Mononuclear cell (primary cell): ENCODE measurements at regions not wholly inside any gene's neighbourhood (a gene's known extent, or its start where the extent isn't known, plus 50 kb on each side); places are given as distances from the start of the nearest gene placed in this dataset.
"Not testable (repeated sequence)": the region's sequence is repeated elsewhere in the genome, so short reads cannot be mapped to it uniquely, and the experiment has no call there.

Experiments used
- H3K27me3 ChIP-seq: 2 replicates; pipeline ENCODE4 v1.6.0; 2011; ENCODE audit warnings: low read length, control low read depth; ENCODE audit not compliant: insufficient read depth
- H3K4me1 ChIP-seq: 2 replicates; pipeline ENCODE4 v1.5.1; 2011; ENCODE audit warnings: mild to moderate bottlenecking, low read length, control low read depth; ENCODE audit not compliant: insufficient read depth
- H3K4me3 ChIP-seq: 2 replicates; pipeline ENCODE4 v1.5.1; 2011; ENCODE audit warnings: mild to moderate bottlenecking, low read length, moderate library complexity
- H3K9me3 ChIP-seq: 2 replicates; pipeline ENCODE4 v1.5.1; 2011; ENCODE audit warnings: low read depth, mild to moderate bottlenecking, control low read depth, low read length

GRCh38 chr1:146600720-146601307 lies 337.3 kb upstream of the NBPF12 start:
- H3K27me3 ChIP-seq = not testable (repeated sequence)

GRCh38 chr1:146599906-146600305 lies 338.2 kb upstream of the NBPF12 start:
- not testable (repeated sequence) for H3K4me3 ChIP-seq, H3K9me3 ChIP-seq, H3K4me1 ChIP-seq, H3K27me3 ChIP-seq

More at GRCh38 chr1:146600720-146601307, 337.3 kb upstream of the NBPF12 start:
- not testable (repeated sequence) for H3K4me1 ChIP-seq, H3K9me3 ChIP-seq, H3K4me3 ChIP-seq

GRCh38 chr1:146581229-146581628 lies 352.4 kb upstream of the NOTCH2NLA start:
- H3K4me1 ChIP-seq, H3K9me3 ChIP-seq, H3K4me3 ChIP-seq, H3K27me3 ChIP-seq: not testable (repeated sequence)

- not testable (repeated sequence) for H3K4me1 ChIP-seq, H3K4me3 ChIP-seq, H3K27me3 ChIP-seq, H3K9me3 ChIP-seq
Measured at GRCh38 chr1:146567541-146567940, 338.7 kb upstream of the NOTCH2NLA start.

- H3K4me3 ChIP-seq, H3K9me3 ChIP-seq, H3K4me1 ChIP-seq: not testable (repeated sequence)
Measured at GRCh38 chr1:146558032-146558431, 329.2 kb upstream of the NOTCH2NLA start.

GRCh38 chr1:146556405-146556804 lies 327.6 kb upstream of the NOTCH2NLA start:
- not testable (repeated sequence) for H3K4me3 ChIP-seq, H3K27me3 ChIP-seq, H3K9me3 ChIP-seq, H3K4me1 ChIP-seq

More at GRCh38 chr1:146558032-146558431, 329.2 kb upstream of the NOTCH2NLA start:
- H3K27me3 ChIP-seq = not testable (repeated sequence)

- H3K27me3 ChIP-seq, H3K4me3 ChIP-seq, H3K9me3 ChIP-seq, H3K4me1 ChIP-seq: not testable (repeated sequence)
Measured at GRCh38 chr1:146552414-146552813, 323.6 kb upstream of the NOTCH2NLA start.

- H3K27me3 ChIP-seq, H3K9me3 ChIP-seq, H3K4me3 ChIP-seq, H3K4me1 ChIP-seq: not testable (repeated sequence)
Measured at GRCh38 chr1:146548684-146549083, 319.9 kb upstream of the NOTCH2NLA start.

- H3K4me3 ChIP-seq, H3K9me3 ChIP-seq, H3K4me1 ChIP-seq, H3K27me3 ChIP-seq: not testable (repeated sequence)
Measured at GRCh38 chr1:146546189-146546588, 317.4 kb upstream of the NOTCH2NLA start.

- H3K9me3 ChIP-seq, H3K4me3 ChIP-seq, H3K4me1 ChIP-seq, H3K27me3 ChIP-seq: not testable (repeated sequence)
Measured at GRCh38 chr1:146537775-146538373, 309.1 kb upstream of the NOTCH2NLA start.

GRCh38 chr1:146536028-146536427 lies 307.2 kb upstream of the NOTCH2NLA start:
- not testable (repeated sequence) for H3K27me3 ChIP-seq, H3K4me1 ChIP-seq, H3K4me3 ChIP-seq, H3K9me3 ChIP-seq

- not testable (repeated sequence) for H3K4me1 ChIP-seq, H3K4me3 ChIP-seq, H3K9me3 ChIP-seq, H3K27me3 ChIP-seq
Measured at GRCh38 chr1:146535575-146535974, 306.8 kb upstream of the NOTCH2NLA start.

GRCh38 chr1:146530958-146531357 lies 302.1 kb upstream of the NOTCH2NLA start:
- H3K27me3 ChIP-seq, H3K4me1 ChIP-seq, H3K4me3 ChIP-seq, H3K9me3 ChIP-seq: not testable (repeated sequence)

- not testable (repeated sequence) for H3K4me1 ChIP-seq, H3K9me3 ChIP-seq, H3K27me3 ChIP-seq, H3K4me3 ChIP-seq
Measured at GRCh38 chr1:146522812-146523211, 294.0 kb upstream of the NOTCH2NLA start.

- H3K4me3 ChIP-seq, H3K27me3 ChIP-seq, H3K9me3 ChIP-seq, H3K4me1 ChIP-seq: not testable (repeated sequence)
Measured at GRCh38 chr1:146522345-146522744, 293.5 kb upstream of the NOTCH2NLA start.

- H3K4me1 ChIP-seq, H3K27me3 ChIP-seq, H3K4me3 ChIP-seq: not testable (repeated sequence)
Measured at GRCh38 chr1:146521804-146522203, 293.0 kb upstream of the NOTCH2NLA start.

More at GRCh38 chr1:146521804-146522203, 293.0 kb upstream of the NOTCH2NLA start:
- not testable (repeated sequence) for H3K9me3 ChIP-seq
